Sciatic nerve (tissue), 2 donors: ENCODE measurements at regions not wholly inside any gene's neighbourhood (a gene's known extent, or its start where the extent isn't known, plus 50 kb on each side); places are given as distances from the start of the nearest gene placed in this dataset.
"Not testable (repeated sequence)": the region's sequence is repeated elsewhere in the genome, so short reads cannot be mapped to it uniquely, and the experiment has no call there.

ENCODE experiments used
- ATAC-seq: fragments of 200-7000 bp; cut with Tn5 transposase; one replicate; pipeline ENCODE4 v1.9.1; 2020; ENCODE audit warnings: mild to moderate bottlenecking, moderate library complexity
- DNase-seq: peaks from one replicate; pipeline ENCODE4 v3.0.0-alpha.2; 2020; ENCODE audit warnings: low spot score
- intact Hi-C: fragments of 100-400 bp; cut with DNase I; formaldehyde crosslinking; loops from one replicate; pipeline ENCODE4 v1.14.2; 2022
- donor health status: DM: no; HTN: no; CAD: no.
- donor health status: DM: no; HTN: no; CAD: no.

DNA sequence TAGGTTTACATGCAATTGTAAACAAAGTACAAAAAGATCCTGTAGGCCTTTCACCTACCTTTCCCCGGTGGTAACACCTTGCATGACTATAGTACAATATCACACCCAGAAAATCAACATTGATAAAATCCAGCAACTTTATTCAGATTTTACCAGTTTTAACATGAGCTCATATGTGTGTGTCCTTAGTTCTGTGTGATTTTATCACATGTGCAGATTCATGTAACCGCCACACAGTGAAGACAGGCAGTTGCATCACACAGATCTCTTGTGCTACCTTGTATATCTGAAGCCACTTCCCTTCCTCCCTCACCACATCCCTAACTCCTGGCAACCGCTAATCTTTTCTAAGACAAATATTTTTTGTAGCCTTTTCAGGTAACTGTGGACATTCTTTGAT, 183.5 kb upstream of the C2CD4B start:
- intact Hi-C loops: no loop called here
- no peak for ATAC-seq
- DNase-seq: no peak

DNA sequence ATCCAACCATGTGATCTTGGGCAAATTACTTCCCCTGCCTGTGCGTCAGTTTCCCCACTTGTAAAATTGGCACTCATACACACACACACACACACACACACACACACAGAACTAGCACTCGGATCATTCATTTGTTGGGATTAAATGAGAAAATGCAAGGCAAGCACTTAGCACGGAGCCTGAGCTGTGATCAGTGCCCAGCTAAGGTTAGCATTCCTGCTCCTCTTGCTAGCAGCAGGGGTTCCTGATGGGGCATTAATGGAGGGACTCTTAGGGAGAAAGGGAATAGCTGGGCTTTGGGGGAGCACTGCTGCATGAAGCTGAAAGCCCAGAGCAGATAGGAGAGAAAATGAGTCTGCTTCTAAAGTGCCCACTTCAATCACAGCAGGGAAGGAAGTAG, 187.7 kb upstream of the C2CD4B start:
- intact Hi-C loops: no loop called here
- DNase-seq: no peak
- ATAC-seq: no peak

DNA sequence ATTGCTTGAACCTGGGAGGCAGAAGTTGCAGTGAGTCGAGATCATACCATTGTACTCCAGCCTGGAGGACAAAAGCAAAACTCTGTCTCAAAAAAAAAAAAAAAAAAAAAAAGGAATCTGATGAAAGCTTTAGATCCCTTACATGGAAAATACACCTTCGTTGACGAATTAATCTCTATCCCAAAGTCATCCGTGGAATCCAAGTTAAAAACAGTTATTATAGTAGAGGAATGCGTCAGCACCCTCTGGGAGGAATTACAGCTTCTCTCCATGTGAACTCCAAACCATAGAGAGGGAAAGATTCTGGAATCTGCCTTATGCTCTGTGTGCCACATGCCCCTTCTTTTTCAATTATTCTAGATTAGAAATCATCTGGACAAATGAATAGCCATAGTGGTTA, 192.3 kb upstream of the C2CD4B start:
- ATAC-seq (no peak), DNase-seq (no peak)
- intact Hi-C loops: no loop called here

DNA sequence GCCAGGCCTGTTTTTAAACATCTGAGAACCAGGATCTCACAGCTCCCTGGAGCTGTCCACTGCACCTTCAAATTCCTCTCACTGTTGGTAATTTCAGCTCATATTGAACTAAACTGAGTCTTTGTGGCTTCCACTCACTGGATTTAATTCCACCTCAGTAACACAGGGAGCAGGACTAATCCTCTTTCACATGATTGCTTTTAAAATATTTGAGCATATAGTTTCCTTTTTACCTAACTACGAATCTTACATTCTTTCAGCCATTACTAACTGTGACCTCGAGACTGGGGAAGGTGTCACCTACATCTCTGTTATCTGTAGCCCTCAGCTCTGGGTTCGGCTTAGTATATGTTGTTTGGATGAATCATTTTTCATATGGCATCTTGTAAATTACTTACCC, 194.3 kb upstream of the C2CD4B start:
- intact Hi-C loops: no loop called here
- DNase-seq (no peak), ATAC-seq (no peak)

DNA sequence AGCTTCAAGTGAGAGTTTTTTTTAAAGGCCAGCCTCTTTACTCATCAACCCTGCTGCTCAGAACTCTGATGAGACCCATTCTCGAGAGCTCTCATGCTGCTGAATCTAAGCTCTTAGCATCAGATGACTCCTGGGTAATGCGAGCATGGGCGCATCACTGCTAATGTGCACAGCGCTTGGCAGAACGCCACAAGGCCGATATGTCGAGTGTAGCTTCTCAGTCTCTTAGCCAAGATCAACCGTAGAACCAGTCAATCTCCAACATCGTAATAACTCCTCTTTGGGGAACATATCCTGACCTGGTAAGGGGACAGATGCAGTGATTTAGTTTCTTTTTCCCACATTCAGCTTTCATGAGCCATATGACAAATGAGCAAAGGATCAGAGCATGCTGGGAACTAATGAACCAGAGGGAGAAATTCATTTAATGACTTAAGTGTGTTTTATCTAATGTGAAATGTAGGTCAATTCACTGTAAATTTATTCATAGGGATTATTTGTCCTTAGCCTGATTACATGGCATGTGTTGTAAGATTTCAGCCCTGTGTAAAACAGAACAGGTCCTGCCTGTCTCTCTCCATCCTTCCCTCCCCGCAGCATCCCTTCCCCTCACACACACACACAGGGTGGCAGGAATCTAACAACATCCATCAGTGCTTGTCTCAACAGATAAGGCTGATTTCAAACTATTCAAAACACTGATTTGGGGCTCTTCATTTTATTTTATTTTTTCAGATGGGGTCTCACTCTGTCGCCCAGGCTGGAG, 195.4 kb upstream of the C2CD4B start:
- DNase-seq (no peak), ATAC-seq (no peak)
- intact Hi-C loops: no loop called here

DNA sequence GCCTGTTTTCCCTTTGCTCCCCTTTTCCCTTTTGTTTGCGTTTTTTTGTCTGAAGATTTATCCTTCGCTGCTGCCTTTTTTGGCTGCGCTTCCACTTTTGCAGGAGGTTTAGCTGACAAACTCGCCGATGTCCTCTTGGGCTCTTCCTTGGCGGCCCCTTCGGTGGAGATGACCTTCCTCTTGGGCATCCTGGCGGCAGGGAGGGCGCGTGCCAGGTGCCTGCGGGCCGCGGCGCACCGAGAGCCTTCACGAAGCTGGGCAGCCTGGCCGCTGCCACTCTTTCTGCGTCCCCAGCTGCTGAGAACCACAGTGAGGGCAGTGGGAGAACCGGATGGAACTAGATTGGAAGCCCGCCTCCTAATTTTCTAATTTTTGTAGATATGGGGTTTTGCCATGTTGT, 197.1 kb upstream of the C2CD4B start:
- intact Hi-C loops: no loop called here
- ATAC-seq: no peak

DNA sequence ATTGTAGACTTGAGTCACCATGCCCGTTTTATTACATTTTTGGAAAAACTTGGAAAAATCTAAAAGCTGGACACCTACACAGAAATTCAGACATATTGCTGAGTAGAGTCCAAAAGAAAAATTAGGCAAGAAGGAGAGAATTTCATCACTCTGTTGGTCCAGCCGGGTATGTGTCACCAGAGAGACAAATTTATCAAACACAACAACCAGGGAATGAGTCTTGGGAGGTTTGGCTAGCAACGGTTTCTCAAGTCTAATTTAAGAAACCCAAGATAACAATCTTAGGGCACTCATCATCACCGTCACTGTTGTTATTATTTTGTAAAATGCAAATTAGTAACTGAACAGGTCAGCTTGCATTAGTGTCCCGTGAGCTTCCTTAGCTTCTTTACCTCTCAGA, 197.5 kb upstream of the C2CD4B start:
- ATAC-seq (peak; percentile 20), DNase-seq (no peak)
- intact Hi-C loops: no loop called here

More for the DNA sequence above, 197.1 kb upstream of the C2CD4B start:
- DNase-seq: no peak

DNA sequence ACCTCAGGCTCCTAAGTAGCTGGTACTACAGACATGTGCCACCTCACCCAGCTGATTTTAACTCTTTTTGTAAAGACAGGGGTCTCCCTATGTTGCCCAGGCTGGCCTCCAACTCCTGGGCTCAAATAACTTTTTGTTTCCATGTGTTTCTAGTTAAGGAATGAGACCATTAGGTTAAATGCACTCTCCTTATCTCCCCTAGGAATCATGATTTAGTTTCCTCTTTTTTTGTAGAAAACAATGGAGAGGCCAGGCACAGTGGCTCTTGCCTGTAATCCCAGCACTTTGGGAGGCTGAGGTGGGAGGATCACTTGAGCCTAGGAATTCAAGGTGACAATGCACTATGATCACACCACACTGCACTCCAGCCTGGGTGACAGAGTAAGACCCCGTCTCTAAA, 198.8 kb upstream of the C2CD4B start:
- intact Hi-C loops: no loop called here
- no peak for DNase-seq
- no peak for ATAC-seq

DNA sequence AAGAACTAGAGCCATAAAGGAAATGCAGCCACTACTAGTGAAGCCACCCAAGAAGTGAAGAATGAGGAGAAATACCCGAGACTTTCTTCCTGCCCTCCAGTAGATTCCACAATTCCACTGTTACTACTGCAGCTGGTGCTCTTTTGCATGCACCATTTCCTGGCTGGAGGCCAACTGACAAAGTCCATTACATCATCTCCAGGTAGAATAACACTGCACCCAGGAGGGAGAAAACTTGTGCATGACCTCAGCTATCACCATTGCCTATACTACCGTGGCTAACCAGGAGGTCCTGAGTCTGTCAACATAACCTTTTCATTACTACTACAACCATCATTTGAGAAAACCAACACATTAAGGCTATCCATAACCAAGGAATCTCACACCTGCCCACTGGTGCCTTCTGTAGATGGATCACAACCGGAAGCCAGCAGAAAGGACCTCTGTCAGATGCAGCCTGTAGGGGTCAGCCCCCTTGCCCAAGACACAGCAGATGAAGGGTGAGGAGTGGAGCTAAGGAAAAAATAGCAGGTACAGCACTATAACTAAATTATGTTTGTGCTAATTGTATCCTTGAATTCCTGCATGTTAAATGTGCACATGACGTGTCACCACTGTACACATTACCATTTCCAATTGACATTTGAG, 200.8 kb upstream of the C2CD4B start:
- intact Hi-C loops: no loop called here
- DNase-seq: no peak
- no peak for ATAC-seq

DNA sequence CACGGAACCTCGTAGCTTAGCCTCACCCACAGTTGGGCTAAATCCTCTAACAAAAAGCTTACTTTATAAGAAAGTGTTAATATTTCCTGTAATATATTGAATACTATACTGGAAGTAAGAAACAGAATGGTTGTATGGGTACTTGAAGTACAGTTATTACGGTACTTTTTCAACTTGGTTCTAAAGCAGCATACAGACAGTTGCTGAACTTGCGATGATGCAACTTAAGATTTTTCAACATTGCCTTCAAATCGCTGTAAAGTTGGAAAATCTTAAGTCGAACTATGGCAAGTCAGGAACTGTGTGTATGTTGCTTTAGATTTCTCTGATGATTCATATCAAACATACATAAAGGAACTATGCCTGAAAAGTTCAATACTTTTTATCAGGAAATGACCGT, 204.4 kb upstream of the C2CD4B start:
- DNase-seq (no peak), ATAC-seq (no peak)
- intact Hi-C loops: no loop called here

DNA sequence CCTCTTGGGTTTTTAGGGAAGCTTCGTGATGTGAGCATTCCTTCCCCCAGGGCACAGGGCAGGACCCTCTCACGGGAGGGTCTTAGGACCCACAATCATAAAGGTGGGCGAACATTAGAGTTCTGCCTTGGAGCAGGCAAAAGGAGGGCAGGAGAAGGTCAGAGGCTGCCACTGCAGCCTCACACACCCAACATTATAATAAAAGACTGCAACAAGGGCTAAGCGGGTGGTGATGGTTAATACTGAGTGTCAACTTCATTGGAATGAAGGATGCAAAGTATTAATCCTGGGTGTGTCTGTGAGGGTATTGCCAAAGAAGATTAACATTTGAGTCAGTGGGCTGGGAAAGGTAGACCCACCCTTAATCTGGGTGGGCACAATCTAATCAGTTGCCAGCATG, 206.6 kb upstream of the C2CD4B start:
- ATAC-seq, intact Hi-C loops, DNase-seq: not testable (repeated sequence)

DNA sequence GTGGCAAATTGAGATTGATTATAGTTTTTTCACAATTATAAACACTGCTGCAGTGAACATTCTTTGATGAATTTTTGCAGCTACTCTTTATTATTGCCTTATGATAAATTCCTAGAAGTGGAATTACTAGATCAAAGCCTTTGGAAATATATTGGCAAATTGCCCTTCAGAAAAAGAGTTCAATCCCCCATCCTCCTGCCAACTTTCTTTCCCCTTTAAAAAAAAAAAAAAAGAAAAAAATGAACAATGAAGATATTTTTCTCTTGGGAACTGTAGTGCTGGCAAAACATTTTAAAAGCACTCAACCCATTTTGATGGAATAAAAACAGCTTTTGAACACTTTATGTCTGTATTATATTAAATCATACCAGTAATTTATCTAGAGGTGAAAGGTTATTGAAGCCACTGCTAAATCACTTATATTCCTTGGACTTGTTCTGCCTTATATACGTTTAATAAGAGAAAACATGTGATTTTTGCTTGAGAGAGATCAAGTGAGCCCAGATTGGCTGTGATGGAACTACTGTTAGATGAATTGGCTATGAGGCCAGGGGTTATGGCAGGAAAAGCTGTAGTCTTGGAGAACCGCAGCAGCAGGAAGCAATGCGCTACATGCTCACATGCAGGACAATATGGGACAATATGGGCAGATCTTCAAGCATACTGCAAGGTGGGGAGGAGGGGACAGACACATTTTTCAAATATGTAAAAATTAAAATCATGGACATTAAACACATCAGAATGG, 212.8 kb upstream of the C2CD4B start:
- ATAC-seq (no peak), DNase-seq (no peak)
- intact Hi-C loops: no loop called here

DNA sequence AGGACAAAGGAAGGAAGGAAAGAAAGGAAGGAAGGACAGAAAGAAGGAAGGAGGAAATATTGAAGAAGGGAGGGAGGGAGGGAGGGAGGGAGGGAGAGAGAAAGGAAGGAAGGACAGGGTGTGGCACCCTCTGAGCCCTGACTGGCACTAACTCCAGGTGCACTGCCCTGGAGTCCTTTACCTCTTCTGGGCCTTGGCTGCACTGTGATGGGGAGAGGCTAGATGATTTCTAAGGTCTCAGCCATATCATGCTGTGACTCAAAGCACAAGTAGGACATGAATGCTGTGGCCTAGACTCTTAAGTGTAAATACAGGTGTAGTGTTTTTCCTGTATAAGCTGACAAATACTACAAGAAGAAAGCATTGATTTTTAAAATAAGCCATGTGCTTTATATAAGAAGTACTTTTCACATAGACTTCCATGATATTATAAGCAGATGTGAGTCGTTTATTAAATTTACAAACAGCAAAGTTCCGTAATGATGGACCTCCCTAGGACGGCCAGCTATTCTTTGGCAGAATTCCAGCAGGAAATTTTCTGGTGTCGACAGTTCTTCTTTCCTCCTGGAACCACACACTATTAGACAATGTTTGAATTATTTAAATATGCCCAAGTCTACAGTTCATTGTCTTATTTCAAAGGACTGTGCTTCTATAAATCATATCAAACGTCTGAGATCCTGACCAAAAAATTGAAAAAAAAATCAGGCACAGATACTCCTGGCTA, 213.8 kb upstream of the C2CD4B start:
- DNase-seq (no peak), ATAC-seq (no peak)
- intact Hi-C loops: no loop called here

DNA sequence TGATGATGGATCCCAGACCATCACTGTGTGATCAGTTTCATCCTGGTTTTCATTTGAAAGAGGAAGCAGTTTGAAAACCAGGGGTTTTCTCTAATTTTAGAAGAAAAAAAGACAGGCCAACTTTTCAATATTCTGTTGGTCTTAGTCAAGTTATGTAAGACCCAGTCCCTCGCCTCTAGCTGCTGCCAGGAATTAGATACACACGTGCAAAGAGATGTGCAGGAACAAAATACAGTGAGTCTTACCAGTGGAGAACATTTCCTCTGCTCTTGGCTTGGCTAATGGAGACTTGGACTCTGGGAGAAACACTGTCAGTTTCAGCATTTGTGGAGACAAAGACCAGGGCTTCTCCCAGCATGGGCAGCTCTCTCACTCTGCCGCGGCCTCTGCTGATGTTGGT, 214.9 kb upstream of the C2CD4B start:
- intact Hi-C loops: no loop called here
- no peak for ATAC-seq
- no peak for DNase-seq

DNA sequence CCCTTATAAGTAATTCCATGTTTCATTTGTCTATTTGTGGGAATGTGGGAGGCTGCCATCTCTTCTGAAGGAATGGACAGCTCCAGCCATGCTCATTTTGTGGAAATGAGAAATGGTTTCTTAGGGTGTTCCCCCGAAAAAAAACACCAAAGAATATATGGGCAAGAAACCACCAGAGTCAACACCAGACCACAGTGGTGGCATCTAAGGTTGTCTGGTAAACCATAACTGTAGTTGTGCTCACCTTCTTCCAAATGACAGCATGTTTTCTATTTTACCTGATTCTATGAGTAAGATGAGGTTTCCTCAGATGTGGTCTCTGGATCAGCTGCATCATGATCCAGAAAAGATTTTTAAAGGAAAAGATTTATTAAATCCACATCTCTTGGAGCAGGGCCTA, 217.0 kb upstream of the C2CD4B start:
- intact Hi-C loops: no loop called here
- ATAC-seq (no peak), DNase-seq (no peak)

DNA sequence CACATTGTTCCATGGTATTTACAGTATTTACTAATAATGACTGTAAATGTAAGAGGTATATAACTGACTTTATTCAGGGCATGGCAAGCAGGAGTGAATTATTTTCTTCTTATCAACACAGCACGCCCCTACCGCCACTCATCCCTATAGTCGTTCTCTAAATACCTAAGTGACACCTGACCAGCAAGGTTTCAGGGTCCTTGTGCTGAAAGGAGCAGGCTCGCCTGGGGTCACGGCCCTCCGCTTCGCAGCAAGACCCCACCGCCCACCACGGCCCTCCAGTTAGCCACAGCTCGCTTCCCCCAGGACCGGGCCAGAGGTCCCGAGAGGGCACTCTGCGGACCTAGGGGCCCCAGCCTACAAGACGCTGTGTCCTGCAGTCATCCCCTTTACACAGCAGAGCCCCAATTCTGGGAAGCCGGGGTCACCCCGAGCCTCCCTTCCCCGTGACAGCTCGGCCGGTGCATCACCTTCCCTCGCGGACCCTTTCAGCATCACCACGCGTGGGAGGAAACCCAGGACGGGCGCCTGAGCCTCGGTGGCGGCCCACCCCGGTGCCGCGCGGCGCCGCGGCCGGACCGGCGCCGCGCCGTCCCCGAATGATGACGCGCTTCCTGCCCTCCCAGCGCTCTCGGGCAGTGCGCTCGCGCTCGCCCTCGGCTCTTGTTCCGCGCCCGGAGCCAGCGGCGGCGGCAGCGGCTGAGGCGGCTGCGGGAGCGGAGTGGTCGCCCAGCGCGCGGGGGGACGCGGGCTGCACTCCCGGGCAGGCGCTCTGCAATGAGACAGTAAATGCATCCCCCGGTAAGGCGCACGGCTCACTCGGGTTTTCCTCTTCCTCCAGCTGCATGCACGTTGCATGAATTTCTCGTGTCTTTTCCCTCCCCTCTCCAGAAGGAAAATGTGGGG, 225.1 kb upstream of the C2CD4B start, which contains the start of gene TLN2:
Gene TLN2, plus strand, starts transcription at position 666 of the 906 bp plus-strand sequence.
- intact Hi-C loops: loop anchor here (5.0 kb wide), 1 partner anchor 257 kb away; no protein-coding TSS in a partner anchor
- ATAC-seq (peak; percentile 86), DNase-seq (peak; percentile 83)

DNA sequence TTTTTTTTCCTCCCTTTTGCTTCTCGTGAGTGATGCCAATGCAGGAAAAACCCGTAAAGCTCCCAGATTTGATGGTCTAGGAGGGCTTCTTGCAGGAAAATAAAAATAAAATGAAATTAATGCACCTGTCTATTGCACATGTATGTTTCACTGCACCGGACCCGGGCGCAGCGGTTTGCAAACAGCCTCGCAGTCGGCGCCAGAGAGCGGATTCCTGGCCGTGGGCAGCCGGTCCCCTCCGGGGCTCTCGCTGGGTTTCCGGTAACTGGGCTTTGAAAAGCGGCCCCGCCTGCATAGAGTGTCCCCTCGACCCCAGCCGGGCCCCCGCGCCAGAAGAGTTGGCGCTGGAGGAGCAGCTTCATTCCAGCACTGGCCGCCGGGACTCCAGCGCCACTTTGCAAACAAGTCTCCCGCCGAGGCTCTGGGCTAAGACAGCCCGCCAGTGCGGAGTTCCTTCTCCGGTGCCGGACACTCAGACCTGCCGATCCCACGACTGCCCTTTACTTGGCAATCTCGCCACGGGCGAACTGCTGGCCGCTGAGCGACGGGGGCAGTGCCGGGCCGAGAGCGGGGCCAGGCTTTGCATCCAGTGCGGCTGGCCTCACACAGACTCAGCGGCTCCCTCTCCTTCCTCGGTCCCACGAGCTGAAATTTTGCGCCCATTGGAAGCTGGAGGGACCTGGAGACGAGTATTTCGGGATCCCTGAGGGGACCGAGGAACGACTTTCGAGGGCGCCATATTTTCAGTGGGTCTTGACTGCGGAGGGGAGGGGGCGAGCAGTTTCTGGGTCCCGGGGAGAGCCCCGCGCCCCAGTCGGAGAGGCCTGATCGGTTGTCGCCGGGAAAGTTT, 225.9 kb upstream of the C2CD4B start:
- intact Hi-C loops: loop anchor here (5.0 kb wide), 1 partner anchor 256 kb away; no protein-coding TSS in a partner anchor
- peak; percentile 53 for ATAC-seq
- DNase-seq: peak; percentile 75
